OCI-LY3 (cell line): ENCODE measurements at regions not wholly inside any gene's neighbourhood (a gene's known extent, or its start where the extent isn't known, plus 50 kb on each side); places are given as distances from the start of the nearest gene placed in this dataset.

Experiments
- H2AFZ ChIP-seq: fragments of 200-600, 300-600 bp; shearing (Covaris generic); 2 replicates; pipeline ENCODE4 v1.6.0; 2014; ENCODE audit warnings: antibody characterized with exemption, low read depth, low read length
- H3K27ac ChIP-seq: fragments of 200-600, 300-600 bp; sonication (generic); 2 replicates; pipeline ENCODE4 v1.5.1; 2014; ENCODE audit warnings: mild to moderate bottlenecking, low read length, moderate library complexity, mixed read lengths
- H3K27me3 ChIP-seq: fragments of 200-600, 300-600 bp; sonication (generic); 2 replicates; pipeline ENCODE4 v1.6.1; 2014; ENCODE audit warnings: low read depth, low read length, mixed read lengths
- H3K36me3 ChIP-seq: fragments of 200-600, 300-600 bp; sonication (generic); replicated peaks from 2 replicates; pipeline ENCODE3; 2014; ENCODE audit warnings: low read depth, low read length, mixed read lengths
- H3K4me1 ChIP-seq: fragments of 300-600, 200-600 bp; sonication (generic); 2 replicates; pipeline ENCODE4 v1.6.1; 2014; ENCODE audit warnings: low read length, mixed read lengths
- H3K4me2 ChIP-seq: fragments of 200-600, 300-600 bp; sonication (generic); 2 replicates; pipeline ENCODE4 v1.6.1; 2014; ENCODE audit warnings: low read length, mixed read lengths
- H3K4me3 ChIP-seq: fragments of 300-600, 200-600 bp; sonication (generic); 2 replicates; pipeline ENCODE4 v1.5.1; 2014; ENCODE audit warnings: antibody characterized with exemption, mild to moderate bottlenecking, low read length, moderate library complexity
- H3K79me2 ChIP-seq: fragments of 300-600, 200-600 bp; shearing (Covaris generic); 2 replicates; pipeline ENCODE4 v1.6.1; 2014; ENCODE audit warnings: mild to moderate bottlenecking, low read length, mixed read lengths
- H3K9ac ChIP-seq: fragments of 300-600, 200-600 bp; shearing (Covaris generic); 2 replicates; pipeline ENCODE4 v1.6.0; 2014; ENCODE audit warnings: mild to moderate bottlenecking, low read length, moderate library complexity
- H3K9me3 ChIP-seq: fragments of 200-600, 300-600 bp; shearing (Covaris generic); 2 replicates; pipeline ENCODE4 v1.6.1; 2014; ENCODE audit warnings: low read length, mixed read lengths; ENCODE audit not compliant: insufficient read depth
- H4K20me1 ChIP-seq: fragments of 200-600, 300-600 bp; sonication (generic); 2 replicates; pipeline ENCODE4 v1.6.1; 2016; ENCODE audit warnings: low read length, mixed read lengths; ENCODE audit not compliant: insufficient read depth
- CTCF ChIP-seq: fragments of 200-600, 300-600 bp; sonication (generic); IDR thresholded peaks from 2 replicates; pipeline ENCODE4 v1.5.1; 2014; ENCODE audit warnings: antibody characterized with exemption, low read length, low read depth
- EZH2phosphoT487 ChIP-seq: fragments of 200-600 bp; shearing (Covaris generic); IDR thresholded peaks from 2 replicates; pipeline ENCODE4 v1.6.1; 2018; ENCODE audit warnings: antibody characterized with exemption, mixed run types, low read depth

DNA sequence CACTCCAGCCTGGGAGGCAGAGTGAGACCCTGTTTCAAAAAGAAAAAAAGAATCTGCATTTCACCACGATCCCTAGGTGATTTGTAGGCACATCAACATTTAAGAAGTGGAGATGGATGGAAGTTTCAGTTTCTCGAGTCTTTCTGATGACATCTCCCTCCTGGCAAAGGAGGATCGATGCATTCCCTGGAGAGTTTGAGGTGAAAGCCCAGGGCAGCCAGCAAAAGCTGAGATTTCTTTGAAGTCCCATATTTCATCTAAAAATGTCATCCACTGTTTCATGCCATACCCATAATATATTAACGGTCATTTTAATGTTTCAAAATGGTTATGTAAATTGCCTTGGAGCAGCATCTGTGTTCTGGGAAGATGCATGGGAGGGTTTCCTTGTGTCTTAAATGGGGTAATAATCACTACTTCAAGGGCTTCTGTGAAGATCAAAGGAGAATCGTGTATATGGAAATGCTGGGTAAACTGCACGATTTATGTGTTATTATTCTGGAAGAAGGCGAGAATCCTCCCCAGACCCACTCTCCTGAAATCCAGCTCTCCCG lies 63.4 kb downstream of the KATNIP start:
- no peak overlapping the region for H3K4me3 ChIP-seq
- H3K9ac ChIP-seq = no peak overlapping the region
- H3K4me1 ChIP-seq = no peaks in the 10 kb centered on the region
- no peaks in the 10 kb centered on the region for H4K20me1 ChIP-seq
- no peak overlapping the region for H3K4me2 ChIP-seq
- TF ChIP-seq EZH2phosphoT487 (no peak), CTCF (no peak)
- no peak overlapping the region for H2AFZ ChIP-seq
- no peaks in the 10 kb centered on the region for H3K36me3 ChIP-seq
- H3K27ac ChIP-seq = no peak overlapping the region
- no peaks in the 10 kb centered on the region for H3K9me3 ChIP-seq
- H3K79me2 ChIP-seq = no peaks in the 10 kb centered on the region
- no peaks in the 10 kb centered on the region for H3K27me3 ChIP-seq

GRCh38 chr16:27617665-27618064 lies 67.7 kb downstream of the KATNIP start:
- TF ChIP-seq EZH2phosphoT487 (no peak), CTCF (no peak)

DNA sequence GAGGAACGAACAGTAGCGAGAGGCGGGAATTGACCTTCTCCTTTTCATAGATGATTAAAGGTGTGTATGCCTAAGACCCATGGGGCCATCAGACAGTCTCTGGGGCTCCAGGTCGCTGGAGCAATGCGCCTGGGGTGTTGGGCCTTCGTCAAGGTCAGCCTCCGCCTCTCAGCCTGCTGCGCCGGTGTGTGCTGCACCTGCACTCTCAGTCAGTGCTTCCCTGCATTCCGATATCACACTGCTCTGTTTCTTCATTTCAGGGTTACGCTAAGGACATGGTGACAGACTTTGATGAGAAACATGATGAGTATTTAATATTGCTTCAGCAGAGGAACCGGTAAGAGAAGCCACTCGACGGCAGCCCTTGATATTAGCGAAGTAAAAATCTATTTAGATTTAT lies 68.2 kb downstream of the KATNIP start:
- H3K4me2 ChIP-seq = no peak overlapping the region
- TF ChIP-seq CTCF (no peak), EZH2phosphoT487 (no peak)
- no peak overlapping the region for H2AFZ ChIP-seq
- H3K27ac ChIP-seq = no peak overlapping the region
- no peaks in the 10 kb centered on the region for H3K36me3 ChIP-seq
- no peaks in the 10 kb centered on the region for H3K79me2 ChIP-seq
- H4K20me1 ChIP-seq = no peaks in the 10 kb centered on the region
- no peak overlapping the region for H3K9ac ChIP-seq
- H3K4me1 ChIP-seq = no peaks in the 10 kb centered on the region
- H3K4me3 ChIP-seq = no peak overlapping the region
- H3K9me3 ChIP-seq = no peaks in the 10 kb centered on the region
- no peaks in the 10 kb centered on the region for H3K27me3 ChIP-seq

More at GRCh38 chr16:27617665-27618064, 67.7 kb downstream of the KATNIP start:
- no peak overlapping the region for H2AFZ ChIP-seq
- no peak overlapping the region for H3K4me2 ChIP-seq
- H3K79me2 ChIP-seq = no peaks in the 10 kb centered on the region
- no peaks in the 10 kb centered on the region for H3K4me1 ChIP-seq
- no peak overlapping the region for H3K27ac ChIP-seq
- H3K27me3 ChIP-seq = no peaks in the 10 kb centered on the region
- no peaks in the 10 kb centered on the region for H3K36me3 ChIP-seq
- no peaks in the 10 kb centered on the region for H4K20me1 ChIP-seq
- H3K9me3 ChIP-seq = no peaks in the 10 kb centered on the region
- H3K9ac ChIP-seq = no peak overlapping the region
- H3K4me3 ChIP-seq = no peak overlapping the region

- Histone ChIP-seq H3K4me1 (no peaks in the 10 kb centered on the region), H2AFZ (no peak overlapping the region), H3K79me2 (no peaks in the 10 kb centered on the region), H3K9me3 (no peaks in the 10 kb centered on the region), H3K36me3 (no peaks in the 10 kb centered on the region), H3K27me3 (no peaks in the 10 kb centered on the region), H3K4me3 (no peak overlapping the region), H3K9ac (no peak overlapping the region), H4K20me1 (no peaks in the 10 kb centered on the region), H3K27ac (no peak overlapping the region), H3K4me2 (no peak overlapping the region)
- TF ChIP-seq CTCF = no peak
- no peak for TF ChIP-seq EZH2phosphoT487
Observed at GRCh38 chr16:27618606-27619327, 68.8 kb downstream of the KATNIP start.
